Cardiac fibroblast (primary cell): ENCODE measurements at regions not wholly inside any gene's neighbourhood (a gene's known extent, or its start where the extent isn't known, plus 50 kb on each side); places are given as distances from the start of the nearest gene placed in this dataset.

Experiments
- DNase-seq, 2 donors: peaks; one replicate each; pipeline versions ENCODE4 v3.0.0 to v3.0.0-alpha.2; 2010; ENCODE audit warnings: low read depth in 2 of 2
- H3K4me3 ChIP-seq, 2 donors: replicated peaks in 1 of 2; 1 replicate in 1 of 2; 2 replicates in 1 of 2; pipeline ENCODE4 v1.5.1; 2011; ENCODE audit warnings: low read depth in 2 of 2, low read length in 2 of 2, mild to moderate bottlenecking in 2 of 2, moderate library complexity in 1 of 2
- CTCF ChIP-seq: IDR thresholded peaks from one replicate; pipeline ENCODE4 v1.5.1; 2011; ENCODE audit warnings: low read depth, mild to moderate bottlenecking, low read length, inconsistent platforms

DNA sequence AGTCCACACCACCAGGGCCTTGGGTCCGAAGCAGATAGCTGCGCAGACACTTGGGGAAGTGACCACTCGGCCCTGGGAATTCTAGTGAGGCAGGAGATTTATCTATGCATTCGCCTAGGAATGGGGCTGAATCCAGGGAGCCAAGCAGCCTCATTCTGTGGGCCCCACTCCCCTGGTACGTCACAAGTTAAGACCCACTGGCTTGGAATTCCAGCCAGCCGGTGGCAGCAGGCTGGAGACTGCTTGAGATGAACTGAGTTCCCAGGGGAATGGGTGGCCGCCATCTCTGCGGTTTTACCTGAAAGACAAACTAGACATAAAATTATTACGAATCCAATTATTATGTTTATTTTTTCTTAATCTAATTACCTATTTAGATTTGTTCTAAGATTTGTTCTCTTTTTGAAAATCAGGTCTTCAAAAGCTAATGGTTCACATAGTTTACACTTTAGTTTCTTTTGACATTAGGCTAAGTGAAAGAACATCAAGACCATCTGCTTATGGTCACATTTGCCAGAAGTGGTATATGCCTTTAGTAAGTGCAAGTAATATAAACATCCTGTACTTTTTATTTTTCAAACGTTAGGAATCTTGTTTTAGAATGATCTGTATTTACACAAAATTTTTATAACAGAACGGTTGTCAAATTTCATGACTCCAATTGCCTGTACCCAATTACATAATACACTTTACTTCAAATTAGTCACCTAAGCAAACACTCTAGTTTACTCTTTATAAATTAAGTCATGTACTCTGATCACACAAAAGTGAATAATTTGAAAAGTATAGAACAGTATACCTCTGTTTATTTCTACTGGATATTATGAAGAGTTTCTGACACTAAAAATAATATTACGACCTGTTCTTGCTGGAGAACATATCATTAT is 74.4 kb downstream of the SLITRK6 start:
- TF ChIP-seq CTCF = no peak
- H3K4me3 ChIP-seq = no peak overlapping the region
- no peak for DNase-seq

DNA sequence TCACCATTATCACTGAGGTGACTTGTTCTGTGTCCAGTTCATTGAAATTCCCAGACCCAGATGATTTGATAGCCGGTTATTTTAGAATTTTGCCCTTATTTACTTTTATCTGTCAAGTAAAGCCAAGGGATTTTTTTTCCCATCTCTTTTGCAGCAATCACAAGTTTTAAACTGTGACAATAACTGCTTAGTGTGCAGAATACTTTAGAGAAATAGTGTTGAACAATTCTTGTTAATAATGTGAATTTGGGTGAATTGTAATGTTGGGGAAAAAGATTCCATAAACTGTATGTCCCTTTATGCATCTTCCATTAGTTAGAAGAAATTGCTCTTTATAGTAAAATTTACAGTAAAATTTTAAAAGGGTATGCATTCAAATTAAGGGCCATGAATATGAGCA is 79.5 kb downstream of the SLITRK6 start:
- TF ChIP-seq CTCF = no peak
- no peak for DNase-seq
- no peak overlapping the region for H3K4me3 ChIP-seq

GRCh38 chr13:85717921-85718320 is 81.3 kb downstream of the SLITRK6 start:
- TF ChIP-seq CTCF = no peak
- no peak for DNase-seq
- no peak overlapping the region for H3K4me3 ChIP-seq

- no peak for DNase-seq
- no peak for TF ChIP-seq CTCF
- H3K4me3 ChIP-seq = no peak overlapping the region
Observed at GRCh38 chr13:85710545-85710944, 88.7 kb downstream of the SLITRK6 start.

DNA sequence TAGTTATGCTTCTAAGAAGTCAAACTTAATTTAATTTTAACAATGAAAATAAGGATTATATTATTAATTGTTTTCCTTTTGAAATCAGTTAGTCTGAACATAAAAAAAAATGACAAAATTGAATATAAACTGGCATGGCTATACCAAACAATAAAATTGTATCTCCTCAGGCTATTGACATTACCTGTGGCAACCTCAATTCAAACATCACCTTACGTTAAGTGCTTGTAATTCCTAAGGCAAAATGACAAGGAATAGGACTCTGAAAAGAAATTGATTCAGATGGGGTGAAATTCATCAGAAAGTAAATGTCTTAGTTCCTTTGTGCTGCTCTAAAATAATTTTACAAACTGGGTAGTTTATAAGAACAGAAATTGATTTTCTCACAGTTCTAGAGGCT is 89.5 kb downstream of the SLITRK6 start:
- TF ChIP-seq CTCF = no peak

DNA sequence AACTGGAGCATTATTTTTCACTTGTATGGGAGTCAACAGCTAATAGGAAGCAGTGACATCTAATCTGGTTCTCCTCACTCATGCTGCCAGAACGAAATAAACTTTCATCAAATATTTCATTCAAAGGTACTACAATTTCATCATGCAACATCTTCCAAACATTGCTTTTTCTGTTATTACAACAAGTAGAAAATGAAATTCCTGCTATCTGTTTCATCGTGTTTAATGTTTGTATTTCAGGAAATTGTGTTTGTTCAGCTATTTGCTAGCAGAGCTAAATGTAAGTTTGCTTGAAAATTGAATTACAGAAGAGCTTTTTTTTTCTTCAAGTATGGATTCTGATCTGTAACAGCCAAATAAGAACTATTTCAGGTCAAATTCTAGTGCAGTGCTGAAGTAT is 90.1 kb downstream of the SLITRK6 start:
- DNase-seq = no peak
- TF ChIP-seq CTCF = no peak

More for the DNA sequence above, 89.5 kb downstream of the SLITRK6 start:
- no peak for DNase-seq
- H3K4me3 ChIP-seq = no peak overlapping the region

More for the DNA sequence above, 90.1 kb downstream of the SLITRK6 start:
- no peak overlapping the region for H3K4me3 ChIP-seq
